NOMO-1 (cell line): ENCODE measurements at regions not wholly inside any gene's neighbourhood (a gene's known extent, or its start where the extent isn't known, plus 50 kb on each side); places are given as distances from the start of the nearest gene placed in this dataset.
"Not testable (repeated sequence)": the region's sequence is repeated elsewhere in the genome, so short reads cannot be mapped to it uniquely, and the experiment has no call there.

Experiments used
- DNase-seq, 2 experiments: peaks; one replicate each; lab custom pipeline; 2025; ENCODE audit not compliant: unreplicated experiment in 2 of 2; lab: John Stamatoyannopoulos, UW

- DNase-seq, result no peak
Observed at GRCh38 chr10:56109454-56109853, 251.6 kb downstream of the ZWINT start.

- no peak for DNase-seq
Observed at GRCh38 chr10:56104923-56105322, 256.1 kb downstream of the ZWINT start.

- no peak for DNase-seq
Observed at GRCh38 chr10:56104487-56104886, 256.6 kb downstream of the ZWINT start.

GRCh38 chr10:56096226-56096517 lies 264.9 kb downstream of the ZWINT start:
- no peak for DNase-seq

GRCh38 chr10:56095506-56096225 lies 265.4 kb downstream of the ZWINT start:
- DNase-seq, result no peak

GRCh38 chr10:56093645-56094044 lies 267.4 kb downstream of the ZWINT start:
- DNase-seq, result not testable (repeated sequence)

- DNase-seq, result no peak
Observed at GRCh38 chr10:56091872-56092271, 269.2 kb downstream of the ZWINT start.

- no peak for DNase-seq
Observed at GRCh38 chr10:56090914-56091540, 270.0 kb downstream of the ZWINT start.

GRCh38 chr10:56085406-56086122 lies 275.5 kb downstream of the ZWINT start:
- DNase-seq, result no peak

GRCh38 chr10:56082169-56082568 lies 278.9 kb downstream of the ZWINT start:
- DNase-seq, result no peak

- no peak for DNase-seq
Observed at GRCh38 chr10:56068473-56069263, 292.4 kb downstream of the ZWINT start.

- DNase-seq, result no peak
Observed at GRCh38 chr10:56068040-56068439, 293.0 kb downstream of the ZWINT start.

GRCh38 chr10:56063642-56064041 lies 297.4 kb downstream of the ZWINT start:
- no peak for DNase-seq

- DNase-seq, result no peak
Observed at GRCh38 chr10:56057860-56058259, 303.2 kb downstream of the ZWINT start.

GRCh38 chr10:56035489-56035888 lies 325.6 kb downstream of the ZWINT start:
- no peak for DNase-seq

- no peak for DNase-seq
Observed at GRCh38 chr10:56028298-56029132, 332.5 kb downstream of the ZWINT start.

GRCh38 chr10:56012101-56012500 lies 349.0 kb downstream of the ZWINT start:
- no peak for DNase-seq

GRCh38 chr10:56003555-56003954 lies 357.5 kb downstream of the ZWINT start:
- no peak for DNase-seq

- DNase-seq, result no peak
Observed at GRCh38 chr10:55989188-55989587, 371.9 kb downstream of the ZWINT start.

- DNase-seq, result no peak
Observed at GRCh38 chr10:55979203-55979602, 381.9 kb downstream of the ZWINT start.
